ENCODE measurements at regions not wholly inside any gene's neighbourhood (a gene's known extent, or its start where the extent isn't known, plus 50 kb on each side); places are given as distances from the start of the nearest gene placed in this dataset.

DNA sequence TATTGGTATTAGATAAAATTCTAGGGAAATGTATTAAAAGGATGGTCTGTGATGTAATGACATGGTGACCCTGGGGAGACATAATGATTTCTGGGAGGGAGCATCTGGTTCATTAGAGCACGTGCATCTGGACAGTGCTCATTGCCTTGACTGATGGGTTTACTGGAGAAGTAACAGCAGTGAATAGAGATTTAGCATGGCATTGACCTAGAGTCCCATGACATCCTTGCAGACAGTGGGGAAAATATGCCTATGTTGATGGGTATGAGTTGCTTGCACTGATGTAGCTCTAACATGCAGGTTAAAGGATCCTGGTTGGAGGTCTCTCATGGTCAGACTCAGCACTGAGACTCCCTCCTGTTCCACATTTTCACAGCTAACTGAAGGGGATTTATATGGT is 164.1 kb upstream of the OLIG3 start:
- peaks cover 4% of the 10 kb centered on the region for H3K36me3 Mint-ChIP-seq (ENCODE audit: unreplicated experiment)
- H3K4me1 Mint-ChIP-seq (ENCODE audit: unreplicated experiment), result peaks cover 5% of the 10 kb centered on the region
- no peak overlapping the region for H3K27ac Mint-ChIP-seq (ENCODE audit: unreplicated experiment)
- H3K4me3 Mint-ChIP-seq (ENCODE audit: unreplicated experiment), result no peak overlapping the region
- no peak for DNase-seq (ENCODE audit: extremely low spot score, unreplicated experiment)
- peaks cover 8% of the 10 kb centered on the region for H3K9me3 Mint-ChIP-seq (ENCODE audit: unreplicated experiment)
- peaks cover 10% of the 10 kb centered on the region for H3K27me3 Mint-ChIP-seq (ENCODE audit: unreplicated experiment)
- TF ChIP-seq, protein P1, sequence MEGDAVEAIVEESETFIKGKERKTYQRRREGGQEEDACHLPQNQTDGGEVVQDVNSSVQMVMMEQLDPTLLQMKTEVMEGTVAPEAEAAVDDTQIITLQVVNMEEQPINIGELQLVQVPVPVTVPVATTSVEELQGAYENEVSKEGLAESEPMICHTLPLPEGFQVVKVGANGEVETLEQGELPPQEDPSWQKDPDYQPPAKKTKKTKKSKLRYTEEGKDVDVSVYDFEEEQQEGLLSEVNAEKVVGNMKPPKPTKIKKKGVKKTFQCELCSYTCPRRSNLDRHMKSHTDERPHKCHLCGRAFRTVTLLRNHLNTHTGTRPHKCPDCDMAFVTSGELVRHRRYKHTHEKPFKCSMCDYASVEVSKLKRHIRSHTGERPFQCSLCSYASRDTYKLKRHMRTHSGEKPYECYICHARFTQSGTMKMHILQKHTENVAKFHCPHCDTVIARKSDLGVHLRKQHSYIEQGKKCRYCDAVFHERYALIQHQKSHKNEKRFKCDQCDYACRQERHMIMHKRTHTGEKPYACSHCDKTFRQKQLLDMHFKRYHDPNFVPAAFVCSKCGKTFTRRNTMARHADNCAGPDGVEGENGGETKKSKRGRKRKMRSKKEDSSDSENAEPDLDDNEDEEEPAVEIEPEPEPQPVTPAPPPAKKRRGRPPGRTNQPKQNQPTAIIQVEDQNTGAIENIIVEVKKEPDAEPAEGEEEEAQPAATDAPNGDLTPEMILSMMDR (IDR thresholded peaks at IDR 0.05), result no peak

DNA sequence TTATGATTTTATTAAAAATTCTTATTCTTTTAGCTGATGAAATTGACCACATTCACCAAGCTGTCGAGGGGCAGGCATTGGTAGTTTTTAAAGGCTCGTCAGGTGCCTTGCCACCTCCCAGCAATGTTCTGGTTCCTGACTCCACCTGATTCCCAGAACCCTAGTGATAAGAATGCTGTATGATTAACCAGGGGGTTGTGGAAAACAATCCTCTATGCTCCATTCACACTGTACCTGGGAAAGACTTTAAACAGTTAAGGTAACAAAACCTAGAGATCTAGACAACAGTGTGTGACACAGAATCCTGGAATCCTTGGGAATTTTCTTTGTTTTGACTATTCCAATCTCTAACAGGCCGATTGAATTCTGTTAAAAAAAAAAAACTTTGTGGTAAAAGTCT is 165.7 kb upstream of the OLIG3 start:
- TF ChIP-seq, protein P1 (IDR thresholded peaks at IDR 0.05), result no peak
- peaks cover under 1% of the 10 kb centered on the region for H3K36me3 Mint-ChIP-seq (ENCODE audit: unreplicated experiment)
- peaks cover 16% of the 10 kb centered on the region for H3K4me1 Mint-ChIP-seq (ENCODE audit: unreplicated experiment)
- peaks cover under 1% of the 10 kb centered on the region for H3K9me3 Mint-ChIP-seq (ENCODE audit: unreplicated experiment)
- no peak overlapping the region for H3K27ac Mint-ChIP-seq (ENCODE audit: unreplicated experiment)
- DNase-seq (ENCODE audit: extremely low spot score, unreplicated experiment), result no peak
- no peak overlapping the region for H3K4me3 Mint-ChIP-seq (ENCODE audit: unreplicated experiment)
- H3K27me3 Mint-ChIP-seq (ENCODE audit: unreplicated experiment), result peaks cover 10% of the 10 kb centered on the region

DNA sequence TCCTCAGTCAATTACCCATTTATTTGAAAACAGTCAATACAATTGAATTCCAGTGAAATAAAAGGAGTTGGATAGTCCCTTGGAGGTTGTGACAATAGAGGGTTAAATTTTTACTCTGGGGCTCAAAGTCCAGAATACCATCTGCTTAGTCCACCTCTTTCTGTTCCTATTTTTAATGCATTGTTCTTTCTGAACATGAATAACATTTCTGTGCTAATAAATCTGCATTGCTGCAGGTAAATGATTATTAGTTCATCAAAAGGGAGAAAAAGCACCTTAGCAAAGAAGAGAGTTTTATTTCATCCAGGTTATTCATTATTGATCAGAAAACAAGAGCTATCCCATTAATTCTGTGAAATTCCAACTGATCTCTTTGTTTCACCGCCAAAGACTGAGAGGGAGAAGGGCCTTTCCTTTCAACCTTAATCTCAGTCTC is 166.1 kb upstream of the OLIG3 start:
- Mint-ChIP-seq H3K36me3 (ENCODE audit: unreplicated experiment) (no peaks in the 10 kb centered on the region), H3K27me3 (ENCODE audit: unreplicated experiment) (peaks cover 10% of the 10 kb centered on the region), H3K27ac (ENCODE audit: unreplicated experiment) (no peak overlapping the region), H3K4me3 (ENCODE audit: unreplicated experiment) (no peak overlapping the region), H3K4me1 (ENCODE audit: unreplicated experiment) (peaks cover 21% of the 10 kb centered on the region), H3K9me3 (ENCODE audit: unreplicated experiment) (no peaks in the 10 kb centered on the region)
- DNase-seq (ENCODE audit: extremely low spot score, unreplicated experiment), result no peak
- TF ChIP-seq, protein P1 (IDR thresholded peaks at IDR 0.05), result no peak

DNA sequence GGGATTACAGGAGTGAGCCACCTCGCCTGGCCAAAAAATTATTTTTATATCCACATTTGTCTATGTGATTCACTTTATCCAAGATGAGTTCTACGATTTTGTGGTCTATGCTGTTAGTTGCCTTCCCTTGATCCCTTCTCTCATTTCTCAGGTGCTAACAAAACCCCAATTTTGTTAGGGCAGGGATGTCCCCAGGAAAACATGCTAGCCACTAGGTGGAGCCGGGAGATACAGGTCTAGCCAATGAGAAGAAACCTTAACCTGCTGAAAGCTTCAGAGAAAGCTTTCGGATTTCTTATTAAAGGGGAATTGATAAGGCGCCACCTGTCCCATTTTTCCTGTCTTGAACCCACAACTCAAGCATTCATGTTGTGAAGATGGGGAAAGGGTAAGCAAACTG is 167.4 kb upstream of the OLIG3 start:
- DNase-seq (ENCODE audit: extremely low spot score, unreplicated experiment), result no peak
- H3K4me3 Mint-ChIP-seq (ENCODE audit: unreplicated experiment), result no peak overlapping the region
- no peak overlapping the region for H3K27ac Mint-ChIP-seq (ENCODE audit: unreplicated experiment)
- H3K9me3 Mint-ChIP-seq (ENCODE audit: unreplicated experiment), result no peaks in the 10 kb centered on the region
- no peaks in the 10 kb centered on the region for H3K36me3 Mint-ChIP-seq (ENCODE audit: unreplicated experiment)
- H3K27me3 Mint-ChIP-seq (ENCODE audit: unreplicated experiment), result peaks cover 10% of the 10 kb centered on the region
- TF ChIP-seq, protein P1 (IDR thresholded peaks at IDR 0.05), result peak; percentile 41
- H3K4me1 Mint-ChIP-seq (ENCODE audit: unreplicated experiment), result peaks cover 34% of the 10 kb centered on the region

DNA sequence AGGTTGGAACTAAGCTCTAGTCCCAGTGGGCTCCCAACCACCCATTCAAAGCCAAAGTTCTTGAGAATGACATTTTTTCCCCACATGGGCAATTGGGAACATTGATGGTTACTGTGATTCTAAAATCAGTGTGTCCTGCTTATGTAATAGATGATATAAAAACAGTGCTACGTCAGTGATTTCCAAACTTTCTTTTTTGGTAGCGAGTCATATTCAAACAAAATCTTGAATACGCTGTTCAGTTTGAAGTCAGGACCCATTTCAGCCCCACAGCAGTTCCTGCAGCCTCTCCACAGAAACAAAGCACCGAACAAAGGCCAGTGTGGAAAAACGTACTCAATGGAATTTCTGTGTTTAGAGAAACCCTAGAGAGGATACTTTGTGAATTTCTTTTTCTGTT is 170.0 kb upstream of the OLIG3 start:
- Mint-ChIP-seq H3K27me3 (ENCODE audit: unreplicated experiment) (no peaks in the 10 kb centered on the region), H3K9me3 (ENCODE audit: unreplicated experiment) (no peaks in the 10 kb centered on the region), H3K27ac (ENCODE audit: unreplicated experiment) (peak overlapping the region; percentile 70), H3K4me3 (ENCODE audit: unreplicated experiment) (no peak overlapping the region), H3K36me3 (ENCODE audit: unreplicated experiment) (no peaks in the 10 kb centered on the region), H3K4me1 (ENCODE audit: unreplicated experiment) (peaks cover 39% of the 10 kb centered on the region)
- TF ChIP-seq, protein P1 (IDR thresholded peaks at IDR 0.05), result no peak
- no peak for DNase-seq (ENCODE audit: extremely low spot score, unreplicated experiment)

Measured in osteocyte (in vitro differentiated cells).